ENCODE measurements at regions not wholly inside any gene's neighbourhood (a gene's known extent, or its start where the extent isn't known, plus 50 kb on each side); places are given as distances from the start of the nearest gene placed in this dataset.

DNA sequence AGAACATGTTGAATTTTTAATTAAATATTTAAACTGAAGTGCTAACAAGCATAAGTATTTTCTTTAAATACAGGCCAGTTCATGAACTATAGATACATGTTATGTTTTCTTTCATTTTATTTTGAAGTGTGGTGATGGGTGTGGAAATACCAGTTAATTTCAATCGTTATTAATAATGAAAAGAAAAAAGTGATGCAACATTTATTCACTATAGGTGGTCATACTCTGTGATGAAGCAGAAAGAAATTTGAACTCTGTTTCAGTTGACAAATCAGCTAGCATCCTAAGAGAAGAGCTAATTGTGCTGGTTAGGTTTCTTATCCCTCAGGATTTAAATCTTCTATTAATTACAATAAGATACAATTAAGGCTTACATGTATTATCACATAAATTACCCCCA, 795.1 kb upstream of the DDX18 start:
- TF ChIP-seq POLR2A (IDR thresholded peaks at IDR 0.05) = no peak
- TF ChIP-seq, protein P1, sequence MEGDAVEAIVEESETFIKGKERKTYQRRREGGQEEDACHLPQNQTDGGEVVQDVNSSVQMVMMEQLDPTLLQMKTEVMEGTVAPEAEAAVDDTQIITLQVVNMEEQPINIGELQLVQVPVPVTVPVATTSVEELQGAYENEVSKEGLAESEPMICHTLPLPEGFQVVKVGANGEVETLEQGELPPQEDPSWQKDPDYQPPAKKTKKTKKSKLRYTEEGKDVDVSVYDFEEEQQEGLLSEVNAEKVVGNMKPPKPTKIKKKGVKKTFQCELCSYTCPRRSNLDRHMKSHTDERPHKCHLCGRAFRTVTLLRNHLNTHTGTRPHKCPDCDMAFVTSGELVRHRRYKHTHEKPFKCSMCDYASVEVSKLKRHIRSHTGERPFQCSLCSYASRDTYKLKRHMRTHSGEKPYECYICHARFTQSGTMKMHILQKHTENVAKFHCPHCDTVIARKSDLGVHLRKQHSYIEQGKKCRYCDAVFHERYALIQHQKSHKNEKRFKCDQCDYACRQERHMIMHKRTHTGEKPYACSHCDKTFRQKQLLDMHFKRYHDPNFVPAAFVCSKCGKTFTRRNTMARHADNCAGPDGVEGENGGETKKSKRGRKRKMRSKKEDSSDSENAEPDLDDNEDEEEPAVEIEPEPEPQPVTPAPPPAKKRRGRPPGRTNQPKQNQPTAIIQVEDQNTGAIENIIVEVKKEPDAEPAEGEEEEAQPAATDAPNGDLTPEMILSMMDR (IDR thresholded peaks at IDR 0.05) = no peak

All from Peyer's patch (tissue), 4 donors.